T-cell (primary cell): ENCODE measurements at regions not wholly inside any gene's neighbourhood (a gene's known extent, or its start where the extent isn't known, plus 50 kb on each side); places are given as distances from the start of the nearest gene placed in this dataset.

ENCODE experiments used
- ATAC-seq, 4 experiments: fragments of 200-7000 bp in 3 of 4; fragments of 150-1000 bp in 1 of 4; cut with Tn5 transposase; replicated peaks in 1 of 4; 1 replicate in 3 of 4; 2 replicates in 1 of 4; pipeline ENCODE4 v1.10.0; 2021; ENCODE audit warnings: moderate library complexity in 3 of 4, mild to moderate bottlenecking in 2 of 4, moderate number of reproducible peaks in 1 of 4
- CTCF ChIA-PET, 2 donors: fragments of 300-600 bp; sonication (Branson Sonifier 250); formaldehyde crosslinking; loops; one replicate each; lab custom pipeline; 2022; ENCODE audit warnings: antibody characterized with exemption in 2 of 2; lab: Charles Lee
- POLR2A ChIA-PET, 2 donors: fragments of 300-600 bp; sonication (Branson Sonifier 250); formaldehyde crosslinking; loops; one replicate each; lab custom pipeline; 2022; ENCODE audit warnings: antibody characterized with exemption in 2 of 2; lab: Charles Lee
- DNase-seq, 35 experiments: peaks; one replicate each; pipeline versions ENCODE4 v3.0.0 to v3.0.0-alpha.2; 2013 to 2023
- H3K27ac ChIP-seq: one replicate; pipeline ENCODE4 v1.5.1; 2013; ENCODE audit warnings: low read length
- H3K27me3 ChIP-seq, 2 experiments: replicated peaks in 1 of 2; 1 replicate in 1 of 2; 2 replicates in 1 of 2; pipeline versions ENCODE4 v1.6.1 to v1.7.0; 2013; ENCODE audit warnings: low read length in 1 of 2, mixed read lengths in 1 of 2; ENCODE audit not compliant: control insufficient read depth in 2 of 2, insufficient read depth in 2 of 2; ENCODE audit errors: extremely low read depth in 1 of 2
- H3K36me3 ChIP-seq, 2 donors: 1 replicate in 1 of 2; 2 replicates in 1 of 2; pipeline versions ENCODE4 v1.6.1 to v1.7.0; 2013; ENCODE audit warnings: low read length in 1 of 2; ENCODE audit not compliant: control insufficient read depth in 2 of 2, insufficient read depth in 1 of 2; ENCODE audit errors: extremely low read depth in 1 of 2
- H3K4me1 ChIP-seq, 2 experiments: 1 replicate in 1 of 2; 2 replicates in 1 of 2; pipeline versions ENCODE4 v1.6.1 to v1.7.0; 2013; ENCODE audit warnings: low read length in 2 of 2, mixed read lengths in 1 of 2; ENCODE audit not compliant: insufficient read depth in 2 of 2, control insufficient read depth in 1 of 2; ENCODE audit errors: extremely low read depth in 1 of 2
- H3K4me3 ChIP-seq, 2 donors: 1 replicate in 1 of 2; 2 replicates in 1 of 2; pipeline versions ENCODE4 v1.5.1 to v1.7.0; 2013; ENCODE audit warnings: mild to moderate bottlenecking in 2 of 2, low read length in 1 of 2, moderate library complexity in 1 of 2; ENCODE audit not compliant: control insufficient read depth in 1 of 2; ENCODE audit errors: extremely low read depth in 1 of 2
- H3K9me3 ChIP-seq: 2 replicates; pipeline ENCODE4 v1.7.0; 2013
- H3K27ac Mint-ChIP-seq, 2 donors: one replicate each; pipeline ENCODE4 v1.8.0; 2020 to 2021; ENCODE audit warnings: mild to moderate bottlenecking in 2 of 2, mixed read lengths in 2 of 2
- H3K27me3 Mint-ChIP-seq, 2 donors: one replicate each; pipeline ENCODE4 v1.8.0; 2021 to 2022; ENCODE audit warnings: mixed read lengths in 2 of 2
- H3K36me3 Mint-ChIP-seq: one replicate; pipeline ENCODE4 v1.8.0; 2021; ENCODE audit warnings: mixed read lengths
- H3K4me1 Mint-ChIP-seq, 3 donors: one replicate each; pipeline ENCODE4 v1.8.0; 2020 to 2022; ENCODE audit warnings: mixed read lengths in 3 of 3, mild to moderate bottlenecking in 1 of 3
- H3K4me3 Mint-ChIP-seq, 3 donors: one replicate each; pipeline ENCODE4 v1.8.0; 2020 to 2022; ENCODE audit warnings: mild to moderate bottlenecking in 3 of 3, mixed read lengths in 3 of 3, moderate library complexity in 3 of 3
- H3K9me3 Mint-ChIP-seq, 3 donors: one replicate each; pipeline ENCODE4 v1.8.0; 2020 to 2022; ENCODE audit warnings: mixed read lengths in 3 of 3
- WGBS: methylation state at CpG from one replicate; pipeline ENCODE4 v1.1.5; 2013; ENCODE audit warnings: missing lambda C conversion rate; ENCODE audit not compliant: insufficient coverage; 5-methylcytosine and 5-hydroxymethylcytosine counted together

DNA sequence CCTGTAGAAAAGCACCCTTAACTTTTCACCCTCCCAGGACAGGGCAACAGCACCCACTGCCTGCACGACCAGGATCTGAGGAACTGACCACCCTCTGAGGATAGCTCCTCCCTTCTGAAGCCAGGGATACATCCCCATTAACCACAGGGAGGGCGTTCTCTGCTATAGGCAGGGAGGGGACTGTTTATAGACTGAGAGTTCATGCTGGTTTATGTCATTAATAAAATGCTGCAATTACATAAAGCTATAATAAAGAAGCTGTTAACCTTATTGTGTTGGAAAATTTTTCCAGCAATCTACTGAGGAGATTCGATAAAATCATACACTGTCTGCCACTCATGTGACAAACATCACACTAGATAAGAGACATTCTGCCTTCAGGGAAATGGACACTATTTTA lies 232.4 kb upstream of the SFSWAP start:
- ChIA-PET CTCF (no interaction called here), POLR2A (no interaction called here)
- H3K27me3 Mint-ChIP-seq, result peaks cover 4 to 11% of the 10 kb centered on the region in 2 donors
- DNase-seq (no peak), ATAC-seq (no peak)
- WGBS, result no CpG with 5 or more reads among the region's 3 CpGs
- Histone ChIP-seq H3K4me3 (no peak overlapping the region), H3K36me3 (no peaks in the 10 kb centered on the region), H3K4me1 (peaks cover 0 to 9% of the 10 kb centered on the region in 2 experiments), H3K27ac (no peak overlapping the region), H3K27me3 (peaks cover 0 to 14% of the 10 kb centered on the region in 2 experiments), H3K9me3 (no peaks in the 10 kb centered on the region)
- peaks cover 0 to 6% (median 5%) of the 10 kb centered on the region in 3 donors for H3K4me1 Mint-ChIP-seq
- H3K9me3 Mint-ChIP-seq, result no peaks in the 10 kb centered on the region
- no peaks in the 10 kb centered on the region for H3K36me3 Mint-ChIP-seq
- no peak overlapping the region for H3K27ac Mint-ChIP-seq
- H3K4me3 Mint-ChIP-seq, result no peak overlapping the region

DNA sequence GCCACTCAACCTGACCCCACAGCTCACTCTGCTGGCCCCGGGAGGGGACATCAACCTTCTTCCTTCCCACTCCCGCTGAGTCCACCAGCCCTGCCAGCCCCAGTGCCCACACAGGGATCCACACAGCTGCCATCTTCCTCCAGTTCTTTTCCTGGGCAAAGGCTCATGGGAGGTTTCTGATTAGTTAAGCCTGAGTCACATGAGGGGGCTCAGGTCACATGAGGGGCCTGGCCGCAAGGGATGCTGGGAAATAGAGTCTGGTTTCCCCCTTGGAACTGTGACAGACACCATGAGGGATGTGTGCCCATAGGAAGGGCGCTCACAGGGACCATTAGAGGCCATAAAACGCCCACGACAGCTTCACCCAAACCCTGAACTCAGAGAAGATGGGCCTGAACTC lies 228.7 kb upstream of the SFSWAP start:
- Histone ChIP-seq H3K4me1 (no peaks in the 10 kb centered on the region), H3K27me3 (peaks cover 0 to 11% of the 10 kb centered on the region in 2 experiments), H3K4me3 (no peak overlapping the region), H3K9me3 (no peaks in the 10 kb centered on the region), H3K36me3 (no peaks in the 10 kb centered on the region), H3K27ac (no peak overlapping the region)
- no peak overlapping the region for H3K4me3 Mint-ChIP-seq
- ATAC-seq (no peak), DNase-seq (no peak)
- peaks cover 6 to 12% of the 10 kb centered on the region in 2 donors for H3K27me3 Mint-ChIP-seq
- no peaks in the 10 kb centered on the region for H3K9me3 Mint-ChIP-seq
- peaks cover 0 to 1% (median 1%) of the 10 kb centered on the region in 3 donors for H3K4me1 Mint-ChIP-seq
- ChIA-PET POLR2A (no interaction called here), CTCF (no interaction called here)
- H3K27ac Mint-ChIP-seq, result no peak overlapping the region
- WGBS, result 58% methylated on average over 4 of the region's 6 CpGs
- H3K36me3 Mint-ChIP-seq, result no peaks in the 10 kb centered on the region

DNA sequence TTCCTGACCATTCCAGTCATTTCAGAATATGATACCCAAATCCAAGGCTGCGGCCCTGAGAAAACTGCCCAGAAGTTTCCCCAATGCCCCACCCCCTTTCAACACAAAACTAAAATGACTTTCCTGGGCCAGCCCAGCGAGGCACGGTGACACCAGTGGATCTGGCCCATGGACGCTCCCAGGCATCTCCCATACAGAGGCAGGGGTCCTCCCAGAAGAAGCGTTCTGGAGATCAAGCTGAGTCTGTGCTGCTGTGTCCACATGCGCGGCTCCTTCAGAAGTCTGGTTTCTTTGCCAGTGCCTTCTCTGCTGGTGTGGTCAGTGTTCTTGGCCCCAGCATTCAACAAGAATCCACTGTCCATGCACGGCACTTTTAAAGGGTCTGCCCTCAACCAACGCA lies 228.2 kb upstream of the SFSWAP start:
- CTCF ChIA-PET, result no interaction called here
- no peak overlapping the region for H3K4me3 Mint-ChIP-seq
- H3K36me3 Mint-ChIP-seq, result no peaks in the 10 kb centered on the region
- H3K27ac Mint-ChIP-seq, result no peak overlapping the region
- Histone ChIP-seq H3K4me3 (no peak overlapping the region), H3K4me1 (no peaks in the 10 kb centered on the region), H3K27ac (no peak overlapping the region), H3K9me3 (no peaks in the 10 kb centered on the region), H3K27me3 (peaks cover 0 to 11% of the 10 kb centered on the region in 2 experiments), H3K36me3 (no peaks in the 10 kb centered on the region)
- POLR2A ChIA-PET, result no interaction called here
- H3K4me1 Mint-ChIP-seq, result peaks cover 4 to 6% (median 6%) of the 10 kb centered on the region in 3 donors
- DNase-seq, result no peak
- WGBS, result 82% methylated on average over 9 of the region's 9 CpGs
- no peaks in the 10 kb centered on the region for H3K9me3 Mint-ChIP-seq
- H3K27me3 Mint-ChIP-seq, result peaks cover 6 to 12% of the 10 kb centered on the region in 2 donors
- ATAC-seq, result no peak

DNA sequence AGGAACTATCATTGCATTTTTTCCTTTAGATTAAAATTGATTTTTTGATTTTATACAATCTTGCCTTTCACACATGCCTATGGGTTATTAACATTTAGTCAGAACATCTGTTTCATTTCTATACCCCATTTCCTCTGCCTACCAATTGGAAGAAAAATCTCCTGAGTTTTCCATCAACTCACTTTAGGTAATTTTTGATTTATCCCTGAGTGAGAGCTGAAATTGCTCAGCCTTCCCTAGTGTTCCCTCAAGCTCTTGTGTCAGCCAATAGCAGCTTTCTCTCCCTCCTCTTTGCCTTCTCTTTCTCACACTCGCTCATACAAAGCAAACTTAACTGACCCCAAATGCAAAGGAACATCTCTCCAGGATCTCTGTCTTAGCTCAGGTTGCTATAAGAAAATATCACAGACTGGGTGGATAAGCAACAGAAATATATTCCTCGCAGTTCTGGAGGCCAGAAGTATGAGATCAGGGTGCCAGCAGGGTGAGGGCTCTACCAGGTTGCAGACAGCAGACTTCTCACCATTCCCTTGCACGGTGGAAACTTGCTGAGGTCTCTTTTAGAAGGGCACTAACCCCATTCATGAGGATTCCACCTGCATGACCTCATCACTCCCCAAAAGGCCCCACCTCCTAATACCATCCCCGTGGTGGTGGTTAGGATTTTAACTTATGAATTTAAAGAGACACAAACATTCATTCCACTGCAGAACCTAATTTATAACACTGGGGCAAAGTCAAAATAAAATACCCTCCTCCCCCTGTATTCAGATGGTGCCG lies 224.2 kb upstream of the SFSWAP start:
- Mint-ChIP-seq H3K4me3 (no peak overlapping the region), H3K36me3 (no peaks in the 10 kb centered on the region), H3K27me3 (peaks cover 6 to 10% of the 10 kb centered on the region in 2 donors), H3K27ac (no peak overlapping the region), H3K9me3 (no peaks in the 10 kb centered on the region), H3K4me1 (peaks cover 4 to 11% (median 6%) of the 10 kb centered on the region in 3 donors)
- 100% methylated on average over 1 of the region's 5 CpGs for WGBS
- DNase-seq (no peak), ATAC-seq (no peak)
- H3K4me3 ChIP-seq, result no peak overlapping the region
- H3K27ac ChIP-seq, result no peak overlapping the region
- no peaks in the 10 kb centered on the region for H3K36me3 ChIP-seq
- H3K9me3 ChIP-seq, result no peaks in the 10 kb centered on the region
- POLR2A ChIA-PET, result no interaction called here
- CTCF ChIA-PET, result no interaction called here
- peaks cover 0 to 7% of the 10 kb centered on the region in 2 experiments for H3K27me3 ChIP-seq
- H3K4me1 ChIP-seq, result no peaks in the 10 kb centered on the region

DNA sequence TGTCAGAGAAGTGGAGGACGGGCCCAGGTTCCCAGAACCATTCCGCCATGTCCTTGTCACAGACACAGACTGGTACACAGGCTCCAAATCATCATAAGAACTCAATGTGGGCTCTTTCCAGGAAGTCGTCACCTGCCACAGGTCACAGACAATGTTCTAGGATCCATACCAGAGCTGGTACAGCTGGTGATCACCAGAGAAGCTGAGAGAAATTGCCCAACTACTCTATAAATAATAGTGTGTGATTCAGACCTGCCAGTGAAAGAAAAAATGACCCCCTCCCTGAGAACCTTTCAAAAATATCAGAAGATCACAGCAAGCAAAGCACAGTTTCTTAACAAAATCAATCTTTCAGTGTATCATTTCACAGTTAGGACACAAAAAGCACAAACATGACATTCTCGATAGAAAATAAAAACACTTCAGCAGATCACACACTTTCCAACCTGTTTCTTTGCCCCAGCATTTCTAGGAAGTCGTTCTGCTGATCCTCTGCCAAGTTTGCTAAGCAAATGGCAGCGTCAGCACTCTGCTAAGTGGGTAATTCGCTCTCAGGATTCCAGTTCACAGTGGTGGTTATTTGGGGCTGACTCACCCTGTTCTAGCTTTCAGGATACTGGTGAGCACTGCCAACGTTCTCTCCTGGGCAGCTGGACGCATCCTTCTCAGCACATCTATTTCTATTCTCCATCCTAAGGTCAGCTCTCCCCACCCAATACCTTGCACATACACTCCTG lies 223.3 kb upstream of the SFSWAP start:
- CTCF ChIA-PET, result no interaction called here
- no peaks in the 10 kb centered on the region for H3K9me3 ChIP-seq
- no peak overlapping the region for H3K27ac ChIP-seq
- WGBS, result 44% methylated on average over 4 of the region's 9 CpGs
- H3K27me3 Mint-ChIP-seq, result peaks cover 6 to 10% of the 10 kb centered on the region in 2 donors
- H3K27ac Mint-ChIP-seq, result peak overlapping the region in 1 of 2 donors; percentile 47
- no peaks in the 10 kb centered on the region for H3K36me3 ChIP-seq
- H3K36me3 Mint-ChIP-seq, result no peaks in the 10 kb centered on the region
- ATAC-seq (peak in 1 of 4 experiments; percentile 32), DNase-seq (no peak)
- no peaks in the 10 kb centered on the region for H3K4me1 ChIP-seq
- POLR2A ChIA-PET, result no interaction called here
- H3K4me3 Mint-ChIP-seq, result no peak overlapping the region
- H3K4me1 Mint-ChIP-seq, result peaks cover 4 to 11% (median 6%) of the 10 kb centered on the region in 3 donors
- H3K27me3 ChIP-seq, result peaks cover 0 to 12% of the 10 kb centered on the region in 2 experiments
- no peaks in the 10 kb centered on the region for H3K9me3 Mint-ChIP-seq
- H3K4me3 ChIP-seq, result no peak overlapping the region

DNA sequence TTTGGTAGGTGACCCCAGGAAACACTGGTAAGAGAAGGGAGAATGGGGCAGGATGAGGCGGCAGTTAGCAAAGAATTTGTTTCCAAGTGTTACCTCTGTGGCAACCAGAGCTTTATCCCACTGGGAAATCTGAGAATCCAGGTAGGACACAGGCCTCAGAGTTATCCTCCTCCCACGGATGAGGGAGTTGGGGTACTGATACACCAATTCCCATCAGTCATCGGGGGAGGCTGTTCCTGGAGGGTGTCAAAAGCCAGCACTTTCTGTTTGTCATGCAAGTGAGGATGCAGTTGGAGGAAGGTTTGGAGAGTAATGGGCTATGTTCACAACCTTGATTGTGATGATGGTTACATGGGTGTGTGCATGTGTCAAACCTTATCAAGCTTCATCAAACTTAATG lies 221.2 kb upstream of the SFSWAP start:
- Mint-ChIP-seq H3K27me3 (peaks cover 0 to 5% of the 10 kb centered on the region in 2 donors), H3K4me1 (peaks cover 4 to 11% (median 6%) of the 10 kb centered on the region in 3 donors), H3K27ac (no peak overlapping the region), H3K4me3 (no peak overlapping the region), H3K9me3 (no peaks in the 10 kb centered on the region), H3K36me3 (no peaks in the 10 kb centered on the region)
- 100% methylated on average over 1 of the region's 3 CpGs for WGBS
- ATAC-seq (no peak), DNase-seq (no peak)
- ChIA-PET POLR2A (no interaction called here), CTCF (no interaction called here)
- peaks cover 0 to 6% of the 10 kb centered on the region in 2 experiments for H3K27me3 ChIP-seq
- H3K36me3 ChIP-seq, result no peaks in the 10 kb centered on the region
- H3K4me1 ChIP-seq, result no peaks in the 10 kb centered on the region
- no peak overlapping the region for H3K4me3 ChIP-seq
- H3K9me3 ChIP-seq, result no peaks in the 10 kb centered on the region
- no peak overlapping the region for H3K27ac ChIP-seq
